ENCODE measurements at regions not wholly inside any gene's neighbourhood (a gene's known extent, or its start where the extent isn't known, plus 50 kb on each side); places are given as distances from the start of the nearest gene placed in this dataset.
A peak's percentile ranks its signal among the peaks of the same experiment; 100 is the strongest.

DNA sequence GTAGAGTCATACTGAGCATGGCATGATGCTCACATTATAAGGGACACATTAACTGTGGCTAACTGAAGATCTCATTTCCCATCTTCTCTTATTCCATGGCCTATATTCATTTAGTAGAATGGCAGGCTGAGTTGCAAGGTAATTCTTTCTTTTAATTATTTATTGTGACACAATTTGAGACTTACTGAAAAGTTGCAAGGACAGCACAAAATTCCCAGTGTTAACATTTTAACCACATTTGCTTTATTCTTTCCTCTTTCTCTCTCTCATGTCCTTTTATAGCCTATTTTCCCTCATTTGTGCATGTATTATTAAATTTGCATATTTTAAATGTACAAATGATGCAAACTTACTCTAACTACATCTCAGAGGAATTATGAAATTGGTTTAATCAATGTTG, 366.1 kb upstream of the RPS23 start:
- H3K36me3 ChIP-seq, result no peaks in the 10 kb centered on the region
- peaks cover 17% of the 10 kb centered on the region for H3K4me1 ChIP-seq (ENCODE audit: low read depth)
- DNase-seq (ENCODE audit: low read depth in 1 of 2, low spot score in 1 of 2), result no peak
- TF ChIP-seq, protein P1, sequence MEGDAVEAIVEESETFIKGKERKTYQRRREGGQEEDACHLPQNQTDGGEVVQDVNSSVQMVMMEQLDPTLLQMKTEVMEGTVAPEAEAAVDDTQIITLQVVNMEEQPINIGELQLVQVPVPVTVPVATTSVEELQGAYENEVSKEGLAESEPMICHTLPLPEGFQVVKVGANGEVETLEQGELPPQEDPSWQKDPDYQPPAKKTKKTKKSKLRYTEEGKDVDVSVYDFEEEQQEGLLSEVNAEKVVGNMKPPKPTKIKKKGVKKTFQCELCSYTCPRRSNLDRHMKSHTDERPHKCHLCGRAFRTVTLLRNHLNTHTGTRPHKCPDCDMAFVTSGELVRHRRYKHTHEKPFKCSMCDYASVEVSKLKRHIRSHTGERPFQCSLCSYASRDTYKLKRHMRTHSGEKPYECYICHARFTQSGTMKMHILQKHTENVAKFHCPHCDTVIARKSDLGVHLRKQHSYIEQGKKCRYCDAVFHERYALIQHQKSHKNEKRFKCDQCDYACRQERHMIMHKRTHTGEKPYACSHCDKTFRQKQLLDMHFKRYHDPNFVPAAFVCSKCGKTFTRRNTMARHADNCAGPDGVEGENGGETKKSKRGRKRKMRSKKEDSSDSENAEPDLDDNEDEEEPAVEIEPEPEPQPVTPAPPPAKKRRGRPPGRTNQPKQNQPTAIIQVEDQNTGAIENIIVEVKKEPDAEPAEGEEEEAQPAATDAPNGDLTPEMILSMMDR (IDR thresholded peaks at IDR 0.05; ENCODE audit: low read depth, low read length), result no peak
- H3K27ac ChIP-seq, result no peak overlapping the region
- no peaks in the 10 kb centered on the region for H3K9me3 ChIP-seq (ENCODE audit: low read depth)
- H3K27me3 ChIP-seq, result no peaks in the 10 kb centered on the region
- H3K4me3 ChIP-seq, result no peak overlapping the region

DNA sequence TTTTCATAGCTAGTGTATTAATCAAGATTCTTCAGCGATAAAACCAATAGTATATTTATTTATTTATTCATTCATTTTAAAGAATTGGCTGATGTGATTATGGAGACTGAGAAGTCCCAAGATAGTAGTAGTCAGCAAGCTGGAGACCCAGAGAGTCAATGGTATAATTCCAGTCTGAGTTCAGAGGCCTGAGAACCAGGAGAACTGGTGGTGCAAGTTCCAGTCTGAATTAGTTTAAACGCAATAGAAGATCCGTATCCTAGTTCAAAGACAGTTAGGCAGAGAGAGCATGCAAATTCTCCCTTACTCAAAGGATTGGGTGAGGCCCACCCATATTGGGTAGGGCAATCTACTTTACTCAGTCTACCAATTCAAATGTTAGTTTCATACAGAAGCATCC, 364.2 kb upstream of the RPS23 start:
- H3K9me3 ChIP-seq (ENCODE audit: low read depth), result no peaks in the 10 kb centered on the region
- H3K36me3 ChIP-seq, result no peaks in the 10 kb centered on the region
- H3K27ac ChIP-seq, result no peak overlapping the region
- peaks cover 25% of the 10 kb centered on the region for H3K4me1 ChIP-seq (ENCODE audit: low read depth)
- no peak for DNase-seq (ENCODE audit: low read depth in 1 of 2, low spot score in 1 of 2)
- TF ChIP-seq, protein P1 (IDR thresholded peaks at IDR 0.05; ENCODE audit: low read depth, low read length), result no peak
- no peaks in the 10 kb centered on the region for H3K27me3 ChIP-seq
- H3K4me3 ChIP-seq, result no peak overlapping the region

DNA sequence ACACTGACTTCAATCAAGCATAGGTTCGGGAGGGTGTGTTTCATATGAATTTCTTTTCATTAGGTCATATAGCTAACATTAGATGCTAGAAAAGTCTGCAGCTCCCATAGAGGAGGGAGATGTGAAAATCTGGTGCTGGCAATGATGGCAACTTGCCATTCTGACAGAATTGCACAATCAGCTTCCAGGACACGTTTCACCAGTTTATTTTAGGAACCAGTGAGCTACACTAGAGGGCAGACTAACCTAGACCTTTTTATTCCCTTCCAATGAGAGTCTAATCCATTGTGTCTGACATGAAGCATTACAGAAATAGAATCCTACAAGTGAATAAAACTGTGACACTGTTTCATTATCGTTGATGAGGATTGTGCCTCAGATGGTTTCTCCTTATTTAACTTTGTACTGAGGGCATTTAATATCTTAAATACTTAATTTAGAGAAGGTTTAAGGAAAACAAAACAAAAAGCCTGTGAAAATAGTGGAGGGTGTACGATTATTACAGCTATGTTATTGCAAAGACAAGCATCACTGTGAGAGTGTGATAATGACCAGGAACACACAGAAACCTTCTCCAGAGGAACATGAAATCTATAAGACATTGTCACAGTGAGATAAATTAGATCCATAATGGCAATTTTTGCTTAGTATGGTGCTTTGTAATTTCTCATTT, 363.3 kb upstream of the RPS23 start:
- DNase-seq (ENCODE audit: low read depth in 1 of 2, low spot score in 1 of 2), result peak; percentile 79 to 95
- no peaks in the 10 kb centered on the region for H3K36me3 ChIP-seq
- TF ChIP-seq, protein P1 (IDR thresholded peaks at IDR 0.05; ENCODE audit: low read depth, low read length), result peak; percentile 68
- no peak overlapping the region for H3K4me3 ChIP-seq
- H3K27ac ChIP-seq, result no peak overlapping the region
- peaks cover 25% of the 10 kb centered on the region for H3K4me1 ChIP-seq (ENCODE audit: low read depth)
- H3K27me3 ChIP-seq, result no peaks in the 10 kb centered on the region
- H3K9me3 ChIP-seq (ENCODE audit: low read depth), result no peaks in the 10 kb centered on the region

DNA sequence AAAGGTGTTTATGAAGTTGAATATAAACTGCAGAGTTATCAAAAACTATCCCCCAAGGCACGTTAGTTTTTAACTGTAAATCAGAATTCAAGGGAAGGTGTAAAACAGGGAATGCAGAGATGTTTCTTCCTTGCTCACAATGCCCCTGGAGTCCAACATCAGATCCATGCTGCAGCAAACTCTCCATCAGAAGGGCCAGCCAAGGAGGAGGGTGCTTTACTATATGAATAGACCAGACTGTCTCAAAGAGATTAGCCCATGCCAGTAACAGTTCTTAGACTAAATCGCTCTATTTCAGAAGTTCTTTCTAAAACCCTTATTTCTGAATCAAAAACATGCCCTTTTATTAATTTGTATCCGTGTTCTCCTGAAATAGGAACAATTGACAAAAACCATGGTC, 362.8 kb upstream of the RPS23 start:
- peak in 1 of 2 donors; percentile 37 for DNase-seq (ENCODE audit: low read depth in 1 of 2, low spot score in 1 of 2)
- Histone ChIP-seq H3K36me3 (no peaks in the 10 kb centered on the region), H3K9me3 (ENCODE audit: low read depth) (no peaks in the 10 kb centered on the region), H3K4me1 (ENCODE audit: low read depth) (peaks cover 25% of the 10 kb centered on the region), H3K27ac (no peak overlapping the region), H3K27me3 (no peaks in the 10 kb centered on the region), H3K4me3 (no peak overlapping the region)
- TF ChIP-seq, protein P1 (IDR thresholded peaks at IDR 0.05; ENCODE audit: low read depth, low read length), result no peak

DNA sequence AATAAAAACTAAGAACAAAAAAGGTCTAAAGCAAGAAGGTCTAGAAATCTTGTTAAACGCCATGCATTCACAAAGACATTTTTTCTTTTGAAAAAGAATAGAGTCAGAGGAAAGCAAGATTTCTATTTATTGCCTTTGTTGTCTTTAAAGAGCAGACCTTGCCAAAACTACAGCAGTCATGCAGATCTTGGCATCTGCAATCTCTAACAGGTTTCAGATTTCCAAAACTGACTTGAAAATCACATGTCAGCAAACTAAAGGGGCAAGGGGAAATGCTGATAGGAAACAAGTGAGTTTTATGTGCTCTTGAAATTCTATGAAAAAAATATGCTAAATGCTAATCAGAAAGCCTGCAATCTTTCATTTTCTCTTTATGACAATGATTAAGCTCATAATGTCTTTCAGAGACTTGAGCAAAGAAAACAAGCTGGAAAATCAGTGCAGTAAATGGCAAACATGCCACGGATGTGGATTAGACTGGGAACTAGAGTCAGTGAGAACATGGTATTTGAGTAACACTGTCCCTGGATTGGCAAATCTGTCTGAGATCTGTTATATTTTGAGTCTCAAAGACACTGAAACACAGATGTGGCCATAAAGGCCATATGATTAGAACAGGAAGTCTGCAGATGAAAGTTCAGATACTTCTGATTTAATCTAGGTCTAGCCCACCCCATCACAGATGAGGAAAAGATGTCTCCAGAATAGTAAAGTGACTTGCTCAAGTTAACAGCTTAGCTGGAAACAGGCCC, 361.4 kb upstream of the RPS23 start:
- peaks cover 25% of the 10 kb centered on the region for H3K4me1 ChIP-seq (ENCODE audit: low read depth)
- no peak for DNase-seq (ENCODE audit: low read depth in 1 of 2, low spot score in 1 of 2)
- no peak overlapping the region for H3K4me3 ChIP-seq
- TF ChIP-seq, protein P1 (IDR thresholded peaks at IDR 0.05; ENCODE audit: low read depth, low read length), result no peak
- H3K27ac ChIP-seq, result no peak overlapping the region
- no peaks in the 10 kb centered on the region for H3K27me3 ChIP-seq
- H3K9me3 ChIP-seq (ENCODE audit: low read depth), result no peaks in the 10 kb centered on the region
- no peaks in the 10 kb centered on the region for H3K36me3 ChIP-seq

Measured in cardiac muscle cell (in vitro differentiated cells and primary cell).